ENCODE measurements at regions not wholly inside any gene's neighbourhood (a gene's known extent, or its start where the extent isn't known, plus 50 kb on each side); places are given as distances from the start of the nearest gene placed in this dataset.

- CTCF ChIA-PET = interaction anchor here (2.3 kb wide), 1 partner anchor 481 kb away, joined by 7 read pairs; no protein-coding TSS in a partner anchor
- no peak overlapping the region for H3K27ac Mint-ChIP-seq
- POLR2A ChIA-PET = no interaction called here
- intact Hi-C loops (cut with micrococcal nuclease) = no loop called here
- no peak overlapping the region for H3K4me3 Mint-ChIP-seq
- no peak for ATAC-seq (ENCODE audit: low read depth)
- peaks cover 19% of the 10 kb centered on the region for H3K4me1 Mint-ChIP-seq
- no peaks in the 10 kb centered on the region for H3K9me3 Mint-ChIP-seq
- H3K27me3 Mint-ChIP-seq = no peaks in the 10 kb centered on the region
- TF ChIP-seq, protein P1, sequence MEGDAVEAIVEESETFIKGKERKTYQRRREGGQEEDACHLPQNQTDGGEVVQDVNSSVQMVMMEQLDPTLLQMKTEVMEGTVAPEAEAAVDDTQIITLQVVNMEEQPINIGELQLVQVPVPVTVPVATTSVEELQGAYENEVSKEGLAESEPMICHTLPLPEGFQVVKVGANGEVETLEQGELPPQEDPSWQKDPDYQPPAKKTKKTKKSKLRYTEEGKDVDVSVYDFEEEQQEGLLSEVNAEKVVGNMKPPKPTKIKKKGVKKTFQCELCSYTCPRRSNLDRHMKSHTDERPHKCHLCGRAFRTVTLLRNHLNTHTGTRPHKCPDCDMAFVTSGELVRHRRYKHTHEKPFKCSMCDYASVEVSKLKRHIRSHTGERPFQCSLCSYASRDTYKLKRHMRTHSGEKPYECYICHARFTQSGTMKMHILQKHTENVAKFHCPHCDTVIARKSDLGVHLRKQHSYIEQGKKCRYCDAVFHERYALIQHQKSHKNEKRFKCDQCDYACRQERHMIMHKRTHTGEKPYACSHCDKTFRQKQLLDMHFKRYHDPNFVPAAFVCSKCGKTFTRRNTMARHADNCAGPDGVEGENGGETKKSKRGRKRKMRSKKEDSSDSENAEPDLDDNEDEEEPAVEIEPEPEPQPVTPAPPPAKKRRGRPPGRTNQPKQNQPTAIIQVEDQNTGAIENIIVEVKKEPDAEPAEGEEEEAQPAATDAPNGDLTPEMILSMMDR (IDR thresholded peaks at IDR 0.05) = no peak
- no peaks in the 10 kb centered on the region for H3K36me3 Mint-ChIP-seq (ENCODE audit: low read depth)
- no peak for DNase-seq
Observed at GRCh38 chr6:90421666-90422065, 125.0 kb upstream of the BACH2 start.

DNA sequence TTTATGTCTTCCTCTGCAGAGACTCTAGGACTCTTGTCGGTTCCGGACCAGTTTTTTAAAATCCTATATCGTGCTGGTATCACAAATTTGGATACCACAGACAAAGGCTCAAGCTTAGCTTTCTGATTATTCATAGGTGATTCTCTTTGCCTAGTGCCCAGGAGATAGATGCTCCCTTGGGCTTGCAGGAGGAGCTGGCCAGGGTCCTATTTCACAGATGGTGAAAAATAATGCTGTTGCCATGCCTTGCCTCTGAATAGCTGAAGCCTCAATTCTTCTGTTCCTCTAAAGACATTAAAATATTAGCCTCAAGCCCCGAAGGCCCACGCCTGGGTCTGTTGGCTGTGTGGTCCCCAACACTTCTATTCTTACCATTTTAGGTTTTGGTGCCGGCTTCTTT, 123.9 kb upstream of the BACH2 start:
- ChIA-PET POLR2A (interaction anchor here (0.7 to 1.3 kb wide), 2 partner anchors 9 to 37 kb away, joined by 3 read pairs; no protein-coding TSS in a partner anchor), CTCF (interaction anchor here (1.0 to 2.3 kb wide), 2 partner anchors 59 to 480 kb away, joined by 3 to 7 read pairs; no protein-coding TSS in a partner anchor)
- Mint-ChIP-seq H3K4me1 (peaks cover 11% of the 10 kb centered on the region), H3K27ac (no peak overlapping the region), H3K9me3 (no peaks in the 10 kb centered on the region), H3K4me3 (no peak overlapping the region), H3K27me3 (no peaks in the 10 kb centered on the region), H3K36me3 (ENCODE audit: low read depth) (no peaks in the 10 kb centered on the region)
- intact Hi-C loops (cut with micrococcal nuclease) = no loop called here
- TF ChIP-seq, protein P1 (IDR thresholded peaks at IDR 0.05) = no peak
- ATAC-seq (ENCODE audit: low read depth) (no peak), DNase-seq (no peak)

DNA sequence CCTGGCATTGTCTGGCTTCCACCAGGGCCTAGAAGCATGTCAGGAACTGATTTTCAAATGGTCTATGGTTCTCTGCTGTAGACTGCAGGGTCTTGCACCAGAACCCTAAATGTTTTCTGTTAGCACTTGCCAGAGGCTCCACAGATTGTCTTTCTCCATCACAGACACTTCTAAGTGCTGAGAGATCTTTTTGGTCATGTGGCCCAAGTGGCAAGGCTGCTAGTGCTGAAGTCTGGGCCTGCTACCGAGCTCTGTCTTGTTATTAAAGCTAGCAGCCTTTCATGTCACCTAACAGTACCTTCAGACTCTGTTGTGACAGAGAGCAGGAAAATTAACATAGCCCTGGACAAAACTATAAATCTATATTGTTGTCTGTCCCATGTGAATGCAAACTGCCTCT, 120.7 kb upstream of the BACH2 start:
- intact Hi-C loops (cut with micrococcal nuclease) = no loop called here
- Mint-ChIP-seq H3K27ac (no peak overlapping the region), H3K36me3 (ENCODE audit: low read depth) (no peaks in the 10 kb centered on the region), H3K4me1 (peaks cover 15% of the 10 kb centered on the region), H3K4me3 (no peak overlapping the region), H3K27me3 (no peaks in the 10 kb centered on the region), H3K9me3 (no peaks in the 10 kb centered on the region)
- CTCF ChIA-PET = no interaction called here
- TF ChIP-seq, protein P1 (IDR thresholded peaks at IDR 0.05) = no peak
- no peak for ATAC-seq (ENCODE audit: low read depth)
- DNase-seq = no peak
- POLR2A ChIA-PET = interaction anchor here (1.7 kb wide), 1 partner anchor 20 kb away, joined by 3 read pairs; no protein-coding TSS in a partner anchor

DNA sequence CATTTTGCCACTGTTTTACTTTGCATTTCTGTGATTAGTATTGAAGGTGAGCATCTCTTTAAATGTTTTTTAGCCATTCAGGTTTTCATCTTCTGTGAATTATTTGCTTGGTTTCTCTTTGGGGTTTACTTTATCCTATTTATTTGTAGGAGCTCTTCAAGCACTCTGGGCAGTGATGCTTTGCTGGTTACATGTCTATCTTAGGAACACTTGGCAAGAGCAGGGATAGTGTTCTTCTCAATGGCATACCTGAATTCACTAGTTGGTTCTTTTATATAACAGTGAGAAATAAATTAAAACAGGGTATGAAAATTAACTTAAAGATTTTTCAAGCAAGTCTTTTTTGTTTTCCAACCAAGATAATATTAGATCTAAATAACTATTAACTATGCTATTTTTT, 119.7 kb upstream of the BACH2 start:
- intact Hi-C loops (cut with micrococcal nuclease) = no loop called here
- Mint-ChIP-seq H3K36me3 (ENCODE audit: low read depth) (no peaks in the 10 kb centered on the region), H3K9me3 (no peaks in the 10 kb centered on the region), H3K4me3 (no peak overlapping the region), H3K27me3 (no peaks in the 10 kb centered on the region), H3K4me1 (peaks cover 26% of the 10 kb centered on the region), H3K27ac (no peak overlapping the region)
- TF ChIP-seq, protein P1 (IDR thresholded peaks at IDR 0.05) = no peak
- CTCF ChIA-PET = no interaction called here
- POLR2A ChIA-PET = interaction anchor here (1.2 to 1.7 kb wide), 2 partner anchors 15 to 19 kb away, joined by 3 read pairs; no protein-coding TSS in a partner anchor
- ATAC-seq (ENCODE audit: low read depth) (no peak), DNase-seq (no peak)

DNA sequence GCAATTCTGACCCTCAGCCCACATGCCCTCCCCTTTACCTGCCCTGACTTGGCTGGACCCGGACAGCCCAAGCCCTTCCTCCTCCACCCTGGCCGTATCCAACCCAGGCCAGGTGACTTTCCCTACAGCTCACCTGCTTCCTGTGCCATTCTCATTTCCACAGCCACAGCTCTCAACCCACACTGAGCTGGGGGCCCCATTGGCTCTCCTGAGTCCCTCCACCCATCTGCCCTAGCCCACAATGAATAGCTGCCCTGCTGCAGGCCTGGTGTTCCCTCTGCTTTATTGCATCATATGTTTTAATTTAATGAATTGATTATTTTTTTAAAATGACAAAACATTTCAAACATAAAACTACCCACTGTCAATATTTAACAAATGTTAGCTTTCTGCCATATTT, 118.5 kb upstream of the BACH2 start:
- H3K4me1 Mint-ChIP-seq = peaks cover 32% of the 10 kb centered on the region
- no peak overlapping the region for H3K27ac Mint-ChIP-seq
- intact Hi-C loops (cut with micrococcal nuclease) = no loop called here

More for the DNA sequence above, 118.5 kb upstream of the BACH2 start:
- DNase-seq (no peak), ATAC-seq (ENCODE audit: low read depth) (no peak)
- ChIA-PET POLR2A (interaction anchor here (0.6 to 1.5 kb wide), 3 partner anchors 9 to 1049 kb away, joined by 3 to 4 read pairs (median 3); no protein-coding TSS in a partner anchor), CTCF (interaction anchor here (0.9 kb wide), 1 partner anchor 61 kb away, joined by 3 read pairs; no protein-coding TSS in a partner anchor)
- Mint-ChIP-seq H3K9me3 (no peaks in the 10 kb centered on the region), H3K36me3 (ENCODE audit: low read depth) (no peaks in the 10 kb centered on the region), H3K27me3 (no peaks in the 10 kb centered on the region), H3K4me3 (no peak overlapping the region)
- TF ChIP-seq, protein P1 (IDR thresholded peaks at IDR 0.05) = no peak

All from activated B cell treated with CpG ODN at 0.5 μM for 24 hours (primary cell).